Astrocyte (in vitro differentiated cells and primary cell): ENCODE measurements at regions not wholly inside any gene's neighbourhood (a gene's known extent, or its start where the extent isn't known, plus 50 kb on each side); places are given as distances from the start of the nearest gene placed in this dataset.

ENCODE experiments used
- CTCF ChIP-seq: IDR thresholded peaks from 2 replicates; pipeline ENCODE4 v1.5.1; 2011; ENCODE audit warnings: low read depth, mild to moderate bottlenecking, inconsistent platforms, low read length, moderate library complexity; ENCODE audit not compliant: insufficient read depth
- EZH2 ChIP-seq: IDR thresholded peaks from 2 replicates; pipeline ENCODE4 v1.6.1; 2012; ENCODE audit warnings: mild to moderate bottlenecking, low read length, inconsistent platforms; ENCODE audit not compliant: insufficient read depth

- no peak for TF ChIP-seq CTCF
- TF ChIP-seq EZH2: no peak
These were observed 69.3 kb upstream of the CTSC start for GRCh38 chr11:88406876-88407275.
